HCT116 (cell line): ENCODE measurements at regions not wholly inside any gene's neighbourhood (a gene's known extent, or its start where the extent isn't known, plus 50 kb on each side); places are given as distances from the start of the nearest gene placed in this dataset.

Experiments used
- ATAC-seq: fragments of 200-7000 bp; cut with Tn5 transposase; 2 replicates; pipeline ENCODE4 v1.9.1; 2020; ENCODE audit warnings: mild to moderate bottlenecking, moderate library complexity
- BruUV-seq: library from RNA; stranded (reverse); fragments of 400-500 nt; replicated peaks from 2 replicates; lab custom pipeline; 2021; lab: Mats Ljungman, UMichigan
- CTCF ChIA-PET: fragments of 300-600 bp; sonication (Branson Sonifier 250); formaldehyde crosslinking; loops from one replicate; lab custom pipeline; 2021; ENCODE audit warnings: antibody characterized with exemption; lab: Charles Lee
- POLR2A ChIA-PET: fragments of 300-600, 350-600 bp; sonication (Branson Sonifier 250); formaldehyde crosslinking; loops from one replicate; lab custom pipeline; 2021; ENCODE audit warnings: antibody characterized with exemption; lab: Charles Lee
- RAD21 ChIA-PET, 2 experiments: fragments of 300-600 bp; sonication (Branson Sonifier 250); formaldehyde crosslinking; loops; one replicate each; lab custom pipeline; 2023; ENCODE audit warnings: low total read pairs in 2 of 2; ENCODE audit not compliant: uncharacterized antibody in 2 of 2, unreplicated experiment in 2 of 2, low non-redundant PET in 1 of 2; lab: Charles Lee
- DNase-seq: peaks from one replicate; pipeline ENCODE4 v3.0.0-alpha.2; 2010; ENCODE audit warnings: low read depth, low spot score
- H2AFZ ChIP-seq: fragments of 200-600 bp; shearing (Covaris generic), sonication (generic); 2 replicates; pipeline ENCODE4 v1.6.1; 2017; ENCODE audit warnings: low read depth, mixed run types, mixed read lengths, antibody characterized with exemption, low read length; ENCODE audit not compliant: poor library complexity, severe bottlenecking
- H3K27ac ChIP-seq: 2 replicates; pipeline ENCODE4 v1.5.1; 2012; ENCODE audit warnings: low read depth, low read length
- H3K27me3 ChIP-seq: fragments of 200-600 bp; sonication (generic); 2 replicates; pipeline ENCODE4 v1.6.1; 2016; ENCODE audit warnings: mixed run types, low read length, mixed read lengths; ENCODE audit not compliant: insufficient read depth
- H3K36me3 ChIP-seq, 2 experiments: fragments of 200-500 bp in 1 of 2; fragments of 200-600 bp in 1 of 2; sonication (Bioruptor generic) in 1 of 2; sonication (generic) in 1 of 2; 2 replicates each; pipeline versions ENCODE4 v1.5.1 to v1.6.1; 2014 to 2016; ENCODE audit warnings: low read length in 2 of 2, inconsistent platforms in 1 of 2, mixed read lengths in 1 of 2, mixed run types in 1 of 2; ENCODE audit not compliant: insufficient read depth in 2 of 2, control insufficient read depth in 1 of 2
- H3K4me1 ChIP-seq, 2 experiments: fragments of 200-600 bp in 1 of 2; sonication (generic) in 1 of 2; 2 replicates each; pipeline versions ENCODE4 v1.5.1 to v1.6.1; 2012 to 2017; ENCODE audit warnings: low read length in 2 of 2, inconsistent platforms in 1 of 2, mild to moderate bottlenecking in 1 of 2, mixed read lengths in 1 of 2, mixed run types in 1 of 2, moderate library complexity in 1 of 2; ENCODE audit not compliant: insufficient read depth in 2 of 2, control insufficient read depth in 1 of 2
- H3K4me2 ChIP-seq: fragments of 200-600 bp; sonication (generic); 2 replicates; pipeline ENCODE4 v1.6.1; 2017; ENCODE audit warnings: mixed run types, low read length, mixed read lengths
- H3K4me3 ChIP-seq, 2 experiments: fragments of 200-600 bp in 1 of 2; sonication (generic) in 1 of 2; replicated peaks in 1 of 2; 2 replicates each; pipeline ENCODE4 v1.5.1; 2011 to 2016; ENCODE audit warnings: low read length in 2 of 2, control low read depth in 1 of 2, low read depth in 1 of 2, mild to moderate bottlenecking in 1 of 2, mixed read lengths in 1 of 2, mixed run types in 1 of 2
- H3K79me2 ChIP-seq: fragments of 200-600 bp; sonication (generic); 2 replicates; pipeline ENCODE4 v1.6.1; 2017; ENCODE audit warnings: mild to moderate bottlenecking, mixed run types, low read length, moderate library complexity, mixed read lengths; ENCODE audit not compliant: insufficient read depth
- H3K9ac ChIP-seq: fragments of 200-600 bp; sonication (generic); 2 replicates; pipeline ENCODE4 v1.6.1; 2016; ENCODE audit warnings: low read length, mixed read lengths
- H3K9me2 ChIP-seq: fragments of 200-600 bp; sonication (generic), shearing (Covaris generic); 2 replicates; pipeline ENCODE4 v1.6.1; 2017; ENCODE audit warnings: mixed run types, mild to moderate bottlenecking, moderate library complexity; ENCODE audit not compliant: insufficient read depth
- H3K9me3 ChIP-seq, 2 experiments: fragments of 200-500 bp in 1 of 2; fragments of 200-600 bp in 1 of 2; sonication (Bioruptor generic) in 1 of 2; sonication (generic) in 1 of 2; 2 replicates each; pipeline ENCODE4 v1.6.1; 2014 to 2017; ENCODE audit warnings: low read length in 2 of 2, mixed read lengths in 2 of 2, inconsistent platforms in 1 of 2, low read depth in 1 of 2, mild to moderate bottlenecking in 1 of 2, mixed run types in 1 of 2, moderate library complexity in 1 of 2; ENCODE audit not compliant: control insufficient read depth in 1 of 2, insufficient read depth in 1 of 2
- H4K20me1 ChIP-seq: fragments of 200-600 bp; sonication (generic), shearing (Covaris generic); 2 replicates; pipeline ENCODE4 v1.6.1; 2017; ENCODE audit warnings: mixed run types, mild to moderate bottlenecking, moderate library complexity; ENCODE audit not compliant: insufficient read depth
- CBX3 ChIP-seq: IDR thresholded peaks from 2 replicates; pipeline ENCODE4 v1.6.1; 2012; ENCODE audit warnings: low read depth
- EGR1 ChIP-seq: IDR thresholded peaks from 2 replicates; pipeline ENCODE4 v1.6.1; 2012; ENCODE audit warnings: low read depth
- ELF1 ChIP-seq: IDR thresholded peaks from 2 replicates; pipeline ENCODE4 v1.6.1; 2012; ENCODE audit warnings: low read depth, borderline replicate concordance
- EZH2 ChIP-seq: fragments of 200-600 bp; sonication (generic); IDR thresholded peaks from 2 replicates; pipeline ENCODE4 v1.6.1; 2017; ENCODE audit warnings: antibody characterized with exemption, mixed run types
- EZH2phosphoT487 ChIP-seq: fragments of 200-600 bp; IDR thresholded peaks from 2 replicates; pipeline ENCODE4 v1.6.1; 2018; ENCODE audit warnings: antibody characterized with exemption, borderline replicate concordance
- FOSL1 ChIP-seq: IDR thresholded peaks from 2 replicates; pipeline ENCODE4 v1.6.1; 2012; ENCODE audit warnings: low read depth
- JUND ChIP-seq: IDR thresholded peaks from 2 replicates; pipeline ENCODE4 v1.6.1; 2012
- POLR2A ChIP-seq: IDR thresholded peaks from 2 replicates; pipeline ENCODE4 v1.7.0; 2011; ENCODE audit warnings: borderline replicate concordance; ENCODE audit not compliant: insufficient read depth, insufficient read length; ENCODE audit errors: extremely low read depth
- RAD21 ChIP-seq: IDR thresholded peaks from 2 replicates; pipeline ENCODE4 v1.6.1; 2012; ENCODE audit warnings: low read depth, mild to moderate bottlenecking
- SIN3A ChIP-seq: IDR thresholded peaks from 2 replicates; pipeline ENCODE4 v1.6.1; 2012; ENCODE audit warnings: low read depth
- SP1 ChIP-seq: IDR thresholded peaks from 2 replicates; pipeline ENCODE4 v1.6.1; 2012; ENCODE audit warnings: low read depth
- SRF ChIP-seq: IDR thresholded peaks from 2 replicates; pipeline ENCODE4 v1.6.1; 2012; ENCODE audit warnings: low read depth
- TCF7L2 ChIP-seq: IDR thresholded peaks from 2 replicates; pipeline ENCODE4 v1.7.0; 2011; ENCODE audit warnings: borderline replicate concordance, inconsistent platforms; ENCODE audit not compliant: insufficient read depth, insufficient read length; ENCODE audit errors: extremely low read depth
- ZFX ChIP-seq: fragments of 450-650 bp; IDR thresholded peaks from 2 replicates; pipeline ENCODE4 v1.6.1; 2017
- intact Hi-C: fragments of 100-400 bp; cut with micrococcal nuclease; formaldehyde crosslinking; loops from 2 replicates; pipeline ENCODE4 v1.10.0; 2022
- TF ChIP-seq, protein P1 (sequence below), 3 experiments: fragments of 200-600 bp in 1 of 3; sonication (generic) in 1 of 3; IDR thresholded peaks in 2 of 3; conservative IDR thresholded peaks in 1 of 3; 2 replicates each; pipeline ENCODE4 v1.5.1; 2012 to 2017; ENCODE audit warnings: low read depth in 2 of 3, low read length in 2 of 3, antibody characterized with exemption in 1 of 3, borderline replicate concordance in 1 of 3, control low read depth in 1 of 3, mild to moderate bottlenecking in 1 of 3, mixed read lengths in 1 of 3, mixed run types in 1 of 3, moderate library complexity in 1 of 3; ENCODE audit not compliant: insufficient read depth in 1 of 3
- TF ChIP-seq, protein P2 (sequence below): IDR thresholded peaks from 2 replicates; pipeline ENCODE4 v1.6.1; 2012

DNA sequence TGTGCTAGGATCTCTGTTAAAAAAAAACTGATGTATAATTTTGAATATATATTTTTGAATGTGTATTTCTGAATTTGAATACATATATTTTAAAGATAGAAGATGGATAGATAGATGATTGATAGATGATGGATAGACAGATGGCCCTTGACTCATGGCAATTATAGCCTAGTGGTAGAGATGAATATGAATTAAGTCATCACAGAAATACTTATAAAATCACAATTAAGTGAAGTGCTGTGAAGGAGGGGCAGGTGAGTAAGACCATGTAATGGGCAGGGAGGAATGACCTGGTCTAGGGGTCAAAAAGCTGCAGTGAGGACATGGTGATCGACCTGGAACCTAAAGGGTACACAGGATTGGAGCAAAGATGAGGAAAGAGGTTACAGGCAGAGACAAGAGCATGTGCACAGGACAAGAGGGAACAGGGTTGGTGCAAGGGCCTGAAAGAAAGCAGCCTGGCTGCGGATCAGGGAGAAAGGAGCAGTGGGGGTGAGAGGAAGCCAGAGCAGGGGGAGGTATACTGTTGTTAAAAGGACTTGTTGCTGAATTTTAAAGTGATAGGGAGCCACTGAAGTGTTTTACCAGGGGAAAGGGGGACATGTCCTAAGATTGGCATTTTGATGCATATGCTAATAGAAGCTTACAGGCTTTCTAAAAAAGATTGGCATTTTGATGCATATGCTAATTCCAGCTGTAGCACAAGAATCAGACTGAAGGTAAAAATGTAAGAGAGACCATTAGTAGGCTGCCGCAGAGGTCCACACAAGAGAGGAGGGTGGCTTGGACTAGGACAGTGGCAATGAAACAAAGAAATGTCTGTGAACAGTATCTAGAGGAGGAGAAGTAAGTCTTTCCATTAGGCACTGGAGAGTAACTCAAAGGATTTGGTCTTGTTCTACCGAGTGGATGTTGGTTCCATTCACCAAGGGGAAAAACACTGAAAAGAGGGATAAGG lies 527.8 kb downstream of the AGTPBP1 start:
- POLR2A ChIA-PET = no interaction called here
- H2AFZ ChIP-seq = no peak overlapping the region
- CTCF ChIA-PET = no interaction called here
- RAD21 ChIA-PET = no interaction called here
- no peaks in the 10 kb centered on the region for H3K9me2 ChIP-seq
- no peak for DNase-seq
- H3K4me2 ChIP-seq = peak overlapping the region; percentile 68; the same call in 1 of the 2 replicates
- no peak overlapping the region for H3K27ac ChIP-seq
- 0 out of 2 replicates have a peak, but pooled peaks have one; percentile 22 for TF ChIP-seq FOSL1
- TF ChIP-seq ZFX = no peak
- no peaks in the 10 kb centered on the region for H3K9me3 ChIP-seq
- peaks cover 14 to 27% of the 10 kb centered on the region in 2 experiments for H3K4me1 ChIP-seq
- no peak overlapping the region for H3K9ac ChIP-seq
- no peaks in the 10 kb centered on the region for H4K20me1 ChIP-seq
- 0 out of 2 replicates have a peak, but pooled peaks cover 6% of the 10 kb centered on the region for H3K27me3 ChIP-seq
- H3K4me3 ChIP-seq = no peak overlapping the region
- H3K79me2 ChIP-seq = no peaks in the 10 kb centered on the region
- no TSS peak for BruUV-seq
- no peak for ATAC-seq
- intact Hi-C loops = no loop called here
- no peaks in the 10 kb centered on the region for H3K36me3 ChIP-seq

DNA sequence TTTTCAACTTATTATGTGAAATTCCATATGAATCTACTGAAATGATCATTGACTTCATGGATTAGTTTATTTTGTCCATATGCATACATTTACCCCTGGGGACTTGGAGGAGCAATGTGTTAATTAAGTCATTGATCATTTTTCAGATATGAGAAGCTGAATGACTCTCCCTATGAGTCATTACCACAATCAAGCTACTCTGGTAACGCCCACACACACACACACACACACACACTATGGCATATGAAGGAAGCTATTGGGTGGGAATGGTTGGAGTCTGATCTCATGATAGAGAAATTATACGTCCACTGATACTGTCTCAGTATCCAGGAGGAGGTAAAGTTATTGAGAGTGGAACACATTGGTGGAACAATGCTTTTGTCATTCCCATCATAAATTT lies 528.9 kb downstream of the AGTPBP1 start:
- intact Hi-C loops = no loop called here
- POLR2A ChIA-PET = interaction anchor here (1.3 kb wide), 1 partner anchor 12 kb away, joined by 3 read pairs; no protein-coding TSS in a partner anchor
- Histone ChIP-seq H3K4me3 (peak overlapping the region in 1 of 2 experiments; percentile 19; a peak in 1 of 4 replicates), H3K79me2 (no peaks in the 10 kb centered on the region), H3K4me2 (peak overlapping the region; percentile 68), H3K27me3 (0 out of 2 replicates have a peak, but pooled peaks cover 6% of the 10 kb centered on the region), H2AFZ (peak overlapping the region; percentile 69), H3K4me1 (peaks cover 14 to 27% of the 10 kb centered on the region in 2 experiments), H3K9me2 (no peaks in the 10 kb centered on the region), H3K27ac (no peak overlapping the region; the same call in 1 of the 2 replicates), H3K9me3 (no peaks in the 10 kb centered on the region), H3K36me3 (no peaks in the 10 kb centered on the region), H4K20me1 (no peaks in the 10 kb centered on the region), H3K9ac (no peak overlapping the region)
- no TSS peak for BruUV-seq
- DNase-seq = peak; percentile 80
- ATAC-seq = peak; percentile 88
- CTCF ChIA-PET = interaction anchor here (0.7 kb wide), 1 partner anchor 12 kb away, joined by 4 read pairs; no protein-coding TSS in a partner anchor
- RAD21 ChIA-PET = no interaction called here
- no peak for TF ChIP-seq EZH2
- peak; percentile 91 for TF ChIP-seq JUND
- 0 out of 2 replicates have a peak, but pooled peaks have one; percentile 8 for TF ChIP-seq RAD21
- peak; percentile 70 for TF ChIP-seq SRF
- TF ChIP-seq, protein P1, sequence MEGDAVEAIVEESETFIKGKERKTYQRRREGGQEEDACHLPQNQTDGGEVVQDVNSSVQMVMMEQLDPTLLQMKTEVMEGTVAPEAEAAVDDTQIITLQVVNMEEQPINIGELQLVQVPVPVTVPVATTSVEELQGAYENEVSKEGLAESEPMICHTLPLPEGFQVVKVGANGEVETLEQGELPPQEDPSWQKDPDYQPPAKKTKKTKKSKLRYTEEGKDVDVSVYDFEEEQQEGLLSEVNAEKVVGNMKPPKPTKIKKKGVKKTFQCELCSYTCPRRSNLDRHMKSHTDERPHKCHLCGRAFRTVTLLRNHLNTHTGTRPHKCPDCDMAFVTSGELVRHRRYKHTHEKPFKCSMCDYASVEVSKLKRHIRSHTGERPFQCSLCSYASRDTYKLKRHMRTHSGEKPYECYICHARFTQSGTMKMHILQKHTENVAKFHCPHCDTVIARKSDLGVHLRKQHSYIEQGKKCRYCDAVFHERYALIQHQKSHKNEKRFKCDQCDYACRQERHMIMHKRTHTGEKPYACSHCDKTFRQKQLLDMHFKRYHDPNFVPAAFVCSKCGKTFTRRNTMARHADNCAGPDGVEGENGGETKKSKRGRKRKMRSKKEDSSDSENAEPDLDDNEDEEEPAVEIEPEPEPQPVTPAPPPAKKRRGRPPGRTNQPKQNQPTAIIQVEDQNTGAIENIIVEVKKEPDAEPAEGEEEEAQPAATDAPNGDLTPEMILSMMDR (IDR thresholded peaks at IDR 0.05 in 2 of 3, conservative IDR thresholded peaks at IDR 0.05 in 1 of 3; ENCODE audit: borderline replicate concordance in 1 of 3, insufficient read depth in 1 of 3, low read depth in 2 of 3, low read length in 2 of 3) = no peak
- peak; percentile 82; the same call in 1 of the 2 replicates for TF ChIP-seq CBX3
- TF ChIP-seq SP1 = peak; percentile 87
- TF ChIP-seq SIN3A = no peak
- no peak for TF ChIP-seq ELF1
- TF ChIP-seq POLR2A = no peak
- no peak for TF ChIP-seq TCF7L2
- TF ChIP-seq EZH2phosphoT487 = no peak
- TF ChIP-seq ZFX = no peak
- TF ChIP-seq, protein P2, sequence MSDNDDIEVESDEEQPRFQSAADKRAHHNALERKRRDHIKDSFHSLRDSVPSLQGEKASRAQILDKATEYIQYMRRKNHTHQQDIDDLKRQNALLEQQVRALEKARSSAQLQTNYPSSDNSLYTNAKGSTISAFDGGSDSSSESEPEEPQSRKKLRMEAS = 0 out of 2 replicates have a peak, but pooled peaks have one; percentile 20
- peak; percentile 94 for TF ChIP-seq EGR1
- peak; percentile 96 for TF ChIP-seq FOSL1
